GM18498 (cell line): ENCODE measurements at regions not wholly inside any gene's neighbourhood (a gene's known extent, or its start where the extent isn't known, plus 50 kb on each side); places are given as distances from the start of the nearest gene placed in this dataset.

Source experiments
- ATAC-seq: cut with Tn5 transposase; IDR thresholded peaks from one replicate; pipeline ENCODE4 v1.9.1; 2021; ENCODE audit warnings: mild to moderate bottlenecking, moderate library complexity; ENCODE audit not compliant: unreplicated experiment

- ATAC-seq, result no peak
Measured at GRCh38 chr5:73295447-73295846, 122.5 kb downstream of the TMEM174 start.

- ATAC-seq, result no peak
Measured at GRCh38 chr5:73292816-73293459, 119.9 kb downstream of the TMEM174 start.

GRCh38 chr5:73291873-73292272 lies 118.9 kb downstream of the TMEM174 start:
- ATAC-seq, result no peak

GRCh38 chr5:73290242-73290641 lies 117.2 kb downstream of the TMEM174 start:
- no peak for ATAC-seq

GRCh38 chr5:73288803-73289720 lies 116.1 kb downstream of the TMEM174 start:
- ATAC-seq, result no peak

- no peak for ATAC-seq
Measured at GRCh38 chr5:73286896-73287295, 113.9 kb downstream of the TMEM174 start.

GRCh38 chr5:73284985-73285384 lies 112.0 kb downstream of the TMEM174 start:
- ATAC-seq, result no peak

- no peak for ATAC-seq
Measured at GRCh38 chr5:73284220-73284795, 111.3 kb downstream of the TMEM174 start.

- no peak for ATAC-seq
Measured at GRCh38 chr5:73282923-73283322, 109.9 kb downstream of the TMEM174 start.

- no peak for ATAC-seq
Measured at GRCh38 chr5:73282383-73282782, 109.4 kb downstream of the TMEM174 start.

- ATAC-seq, result no peak
Measured at GRCh38 chr5:73280821-73281746, 108.1 kb downstream of the TMEM174 start.

GRCh38 chr5:73280386-73280785 lies 107.4 kb downstream of the TMEM174 start:
- no peak for ATAC-seq

GRCh38 chr5:73279805-73280204 lies 106.8 kb downstream of the TMEM174 start:
- ATAC-seq, result no peak

- no peak for ATAC-seq
Measured at GRCh38 chr5:73278693-73279092, 105.7 kb downstream of the TMEM174 start.

GRCh38 chr5:73274881-73275663 lies 102.1 kb downstream of the TMEM174 start:
- ATAC-seq, result no peak

- no peak for ATAC-seq
Measured at GRCh38 chr5:73274121-73274520, 101.1 kb downstream of the TMEM174 start.

GRCh38 chr5:73273379-73274050 lies 100.5 kb downstream of the TMEM174 start:
- ATAC-seq, result no peak

- ATAC-seq, result no peak
Measured at GRCh38 chr5:73272351-73272750, 99.4 kb downstream of the TMEM174 start.

GRCh38 chr5:73268826-73269225 lies 95.8 kb downstream of the TMEM174 start:
- no peak for ATAC-seq
